NCI-H526 (cell line): ENCODE measurements at regions not wholly inside any gene's neighbourhood (a gene's known extent, or its start where the extent isn't known, plus 50 kb on each side); places are given as distances from the start of the nearest gene placed in this dataset.
A peak's percentile ranks its signal among the peaks of the same experiment; 100 is the strongest.
"Not testable (repeated sequence)": the region's sequence is repeated elsewhere in the genome, so short reads cannot be mapped to it uniquely, and the experiment has no call there.

ENCODE experiments used
- DNase-seq, 2 experiments: peaks; one replicate each; lab custom pipeline; 2025; lab: John Stamatoyannopoulos, UW

- no peak for DNase-seq
Observed at GRCh38 chr2:53536583-53537361, 230.8 kb upstream of the CHAC2 start.

DNA sequence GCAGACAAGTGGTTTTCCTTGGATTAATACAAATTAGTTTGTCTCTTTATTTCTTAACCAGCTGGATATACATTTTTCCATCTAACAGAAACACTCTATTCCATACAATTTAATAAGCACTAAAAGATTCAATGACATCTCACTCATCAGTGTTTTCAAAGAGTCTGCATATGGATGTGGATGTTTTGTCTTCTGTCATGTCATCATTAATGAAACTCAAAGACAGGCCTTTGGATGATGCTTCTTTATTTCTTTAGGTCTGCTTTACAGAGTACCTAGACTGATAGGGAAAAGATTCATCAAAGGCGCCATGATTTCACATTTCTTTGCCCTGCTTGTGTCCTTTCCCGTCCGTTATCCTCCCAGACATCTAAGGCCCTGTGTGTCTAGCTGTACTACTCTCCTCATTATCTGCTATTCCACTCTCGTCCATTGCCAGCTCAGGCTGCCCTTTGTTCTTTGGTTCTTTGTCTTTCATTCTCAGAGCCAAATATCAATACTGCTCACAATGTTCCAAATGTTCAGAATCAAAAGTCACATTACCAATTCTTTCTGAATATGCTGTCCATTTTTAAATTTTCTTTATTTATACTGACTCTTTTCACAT is 232.3 kb upstream of the CHAC2 start:
- no peak for DNase-seq

DNA sequence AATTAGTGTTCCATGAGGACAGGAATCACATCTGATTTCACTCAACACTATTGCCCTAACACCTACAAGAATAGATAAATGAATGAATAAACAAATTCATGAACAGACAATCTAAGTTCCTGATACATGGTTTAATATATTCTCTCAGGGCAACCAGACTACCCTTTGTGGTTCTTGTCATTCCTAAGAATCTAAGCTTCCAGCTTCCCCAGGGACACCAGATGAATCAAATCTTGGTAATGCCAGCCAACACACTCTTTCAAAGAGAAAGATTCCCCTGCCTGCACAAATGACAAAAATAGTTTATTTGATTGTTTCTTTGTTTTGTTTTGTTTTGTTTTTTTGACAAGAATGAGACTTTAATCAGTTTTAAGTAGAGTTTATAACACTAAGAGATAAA is 237.5 kb upstream of the CHAC2 start:
- DNase-seq, result no peak

- no peak for DNase-seq
Observed at GRCh38 chr2:53527056-53527455, 240.5 kb upstream of the CHAC2 start.

- DNase-seq, result peak in 1 of 2 experiments; percentile 45
Observed at GRCh38 chr2:53519918-53520841, 247.4 kb upstream of the CHAC2 start.

DNA sequence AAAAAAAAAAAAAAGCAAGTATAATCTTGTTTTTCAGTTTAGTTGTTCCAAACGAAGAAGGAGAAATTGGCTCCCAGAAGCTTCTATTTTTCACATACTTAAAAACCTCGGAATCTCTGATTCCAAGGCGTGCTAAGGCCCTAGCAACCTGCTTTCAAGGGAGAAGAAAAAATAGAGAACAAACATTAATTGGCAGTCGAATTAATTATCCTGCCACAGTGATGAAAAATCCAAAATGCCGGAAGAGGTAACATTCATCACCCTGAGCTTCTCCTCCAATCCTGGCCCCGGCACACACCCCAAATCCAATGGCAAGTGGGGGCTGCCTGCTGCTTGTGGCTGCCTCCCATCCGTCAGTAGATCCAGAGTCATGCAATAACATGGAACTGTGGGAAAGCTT is 250.2 kb upstream of the CHAC2 start:
- no peak for DNase-seq

DNA sequence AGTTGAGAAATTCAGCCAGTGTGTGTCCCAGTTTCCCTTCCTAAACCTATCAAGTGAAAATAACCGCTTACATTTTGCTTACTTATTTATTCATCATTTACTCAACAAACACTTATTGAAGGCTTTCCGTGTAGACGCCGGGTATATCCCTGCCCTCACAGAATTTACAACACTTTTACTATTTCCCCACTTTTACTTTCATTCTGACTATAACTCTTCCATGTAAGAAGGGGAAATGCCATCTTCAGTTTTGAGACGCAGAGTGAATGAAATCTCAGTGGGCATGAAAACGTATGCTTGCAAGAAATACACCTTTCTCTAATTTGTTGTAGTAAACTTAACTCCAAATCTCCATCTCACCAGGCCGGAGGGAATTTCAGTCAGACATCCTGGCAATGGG is 251.0 kb upstream of the CHAC2 start:
- no peak for DNase-seq

DNA sequence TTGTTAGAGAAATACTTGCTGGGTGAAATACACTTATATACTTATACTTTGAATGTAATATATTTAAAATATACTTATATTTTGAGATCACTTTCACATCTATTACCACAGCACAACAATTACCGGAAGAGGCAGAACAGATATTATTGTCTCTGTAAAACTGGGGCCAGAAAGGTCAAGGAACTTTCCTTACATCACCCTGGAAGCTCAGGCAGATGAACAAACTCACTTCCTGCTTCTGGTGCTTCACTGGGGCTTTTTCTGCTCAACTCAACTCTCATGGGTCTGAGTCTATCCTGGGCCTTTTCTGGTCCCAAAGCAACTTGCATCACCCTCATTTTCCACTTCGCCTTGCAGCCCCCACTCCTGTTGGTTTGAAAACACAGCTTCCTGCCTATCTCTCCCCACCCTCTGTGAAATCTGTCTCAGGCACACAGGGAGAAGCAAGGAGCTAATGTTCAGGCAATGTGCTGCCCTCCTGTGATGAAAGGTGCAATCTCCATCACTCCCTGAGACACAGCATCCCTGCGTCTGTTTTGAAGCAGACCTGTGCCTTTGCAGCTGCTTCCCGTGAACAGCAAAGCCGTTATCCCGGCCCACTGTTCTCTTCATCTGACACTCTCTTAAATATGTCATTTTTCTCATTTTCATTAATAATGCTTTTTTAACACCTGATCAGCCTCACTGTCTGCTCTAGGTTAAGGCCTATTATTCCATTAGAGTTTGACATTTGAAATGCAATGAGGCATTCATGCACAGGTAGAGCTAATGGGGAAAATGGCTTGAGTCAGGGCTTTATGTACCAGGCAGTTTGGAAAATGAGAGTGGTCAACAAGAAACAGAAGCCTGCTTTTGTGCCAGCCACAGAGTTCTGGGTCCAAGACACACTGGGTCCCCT is 251.9 kb upstream of the CHAC2 start:
- DNase-seq, result peak; percentile 3 to 49

DNA sequence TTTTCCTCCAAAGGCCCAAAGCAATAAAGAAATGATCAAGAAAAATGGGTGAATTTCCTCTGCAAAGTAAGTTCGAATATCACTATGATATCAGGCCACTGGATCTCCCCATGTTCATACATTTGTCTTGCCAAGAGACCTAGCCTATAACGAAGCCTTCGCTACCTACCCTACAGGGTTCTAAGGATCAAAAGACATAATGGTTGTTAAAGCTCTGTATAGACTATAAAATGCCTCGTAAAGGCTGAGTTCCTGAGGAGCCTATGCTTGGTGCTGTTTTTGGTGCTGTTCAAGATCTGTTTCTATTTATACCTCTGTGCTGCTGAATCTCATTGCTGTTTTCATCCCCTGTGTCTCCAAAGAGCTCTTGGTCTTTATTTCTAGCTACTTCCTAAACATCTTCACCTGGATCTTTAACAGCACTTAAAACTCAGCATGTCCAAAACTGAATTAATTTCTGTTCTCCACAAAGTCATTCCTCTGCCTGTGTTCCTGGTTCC is 254.4 kb upstream of the CHAC2 start:
- no peak for DNase-seq

GRCh38 chr2:53512071-53512826 is 255.4 kb upstream of the CHAC2 start:
- DNase-seq, result no peak

- no peak for DNase-seq
Observed at GRCh38 chr2:53511549-53511948, 256.1 kb upstream of the CHAC2 start.

- DNase-seq, result no peak
Observed at GRCh38 chr2:53510401-53510800, 257.2 kb upstream of the CHAC2 start.

- DNase-seq, result no peak
Observed at GRCh38 chr2:53509831-53510388, 257.7 kb upstream of the CHAC2 start.

DNA sequence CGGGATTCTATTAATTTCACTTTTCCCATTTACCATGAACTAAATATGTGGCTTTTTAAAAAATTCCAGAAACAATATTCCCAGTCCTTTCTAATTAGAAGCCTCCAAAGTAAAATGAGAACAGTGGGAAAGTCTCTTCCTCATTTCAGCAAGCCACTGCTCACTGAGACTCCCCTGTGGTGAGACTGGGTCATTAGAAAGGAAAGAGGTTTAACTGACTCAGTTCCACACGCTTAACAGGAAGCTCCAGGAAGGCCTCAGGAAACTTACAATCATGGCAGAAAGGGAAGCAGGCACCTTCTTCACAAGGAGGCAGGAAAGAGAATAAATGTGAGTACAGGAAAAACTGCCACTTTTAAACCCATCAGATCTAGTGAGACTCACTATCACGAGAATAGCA is 258.9 kb upstream of the CHAC2 start:
- DNase-seq, result peak in 1 of 2 experiments; percentile 21

DNA sequence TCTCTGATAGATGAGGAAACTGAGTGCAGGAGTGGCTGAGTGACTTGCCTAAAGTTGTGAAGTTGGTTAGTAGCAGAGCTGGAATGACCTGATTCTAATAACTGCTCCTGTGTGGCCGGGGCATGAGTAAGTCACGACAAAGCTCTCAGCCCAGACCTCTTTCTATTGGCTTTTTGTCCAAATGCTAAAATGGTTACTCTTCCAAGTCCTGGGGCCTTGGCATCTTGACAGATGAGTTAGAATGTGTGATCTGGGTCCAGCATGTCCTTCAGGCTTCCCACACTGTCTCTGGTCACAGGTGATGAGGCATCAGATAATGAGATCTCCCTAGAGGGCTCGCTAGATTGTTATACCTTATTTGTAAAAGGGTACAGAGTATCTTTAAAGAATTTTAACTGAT is 260.5 kb upstream of the CHAC2 start:
- DNase-seq, result not testable (repeated sequence)

DNA sequence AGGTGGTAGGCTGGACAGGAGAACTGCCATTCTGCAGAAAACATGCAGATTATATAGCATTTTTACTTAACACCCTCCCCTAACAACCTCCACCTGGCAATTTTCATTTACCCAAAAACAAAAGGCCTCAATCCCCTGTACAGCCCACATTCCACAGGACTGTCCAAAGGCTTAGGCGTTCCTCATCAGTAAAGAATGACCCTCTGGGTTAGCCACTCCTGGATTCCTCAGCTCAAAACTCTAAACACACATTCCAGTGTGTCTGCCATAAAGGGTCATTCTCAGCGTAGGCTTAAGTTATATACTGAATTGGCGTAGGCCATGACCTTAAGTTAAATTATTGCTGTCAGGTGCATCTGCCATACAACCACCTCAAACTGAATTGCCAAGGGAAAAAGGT is 261.8 kb upstream of the CHAC2 start:
- DNase-seq, result no peak

DNA sequence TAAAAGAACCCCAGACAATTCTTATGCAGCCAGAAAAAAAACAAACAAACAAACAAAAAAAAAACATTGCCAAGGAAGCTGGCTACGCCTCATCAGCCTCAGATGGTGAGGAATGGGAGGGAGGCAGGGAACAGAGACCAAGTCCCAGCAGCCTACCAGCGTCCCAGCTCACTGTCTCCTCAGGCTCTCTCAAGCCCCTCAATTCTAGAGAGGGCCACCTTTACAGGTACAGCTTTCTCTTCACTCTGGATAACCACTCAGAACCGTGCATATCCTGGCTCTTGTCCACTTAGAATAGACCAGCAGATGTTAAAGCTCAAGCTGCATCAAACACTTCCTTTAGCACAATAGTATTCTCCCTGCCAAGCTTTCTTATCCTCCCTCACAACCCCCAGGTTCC is 263.1 kb upstream of the CHAC2 start:
- DNase-seq, result no peak

DNA sequence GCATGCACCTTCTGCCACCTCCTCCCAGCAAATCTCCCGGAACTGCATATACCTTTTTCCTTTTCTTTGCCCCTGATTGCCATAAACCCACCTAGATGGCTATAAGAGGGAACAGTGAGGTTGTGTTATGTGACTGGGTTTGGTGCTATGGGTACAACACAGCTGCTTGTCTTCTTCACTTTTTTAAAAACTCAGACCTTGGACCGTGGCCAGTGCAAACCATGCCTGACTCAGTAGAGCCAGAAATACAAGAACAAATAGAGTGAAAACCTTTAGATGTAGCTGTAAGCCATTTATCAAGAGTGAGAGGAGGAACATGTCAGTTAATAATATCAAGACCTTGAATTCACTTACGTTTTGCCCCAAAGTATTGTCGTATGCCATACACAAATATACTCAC is 267.4 kb upstream of the CHAC2 start:
- no peak for DNase-seq

DNA sequence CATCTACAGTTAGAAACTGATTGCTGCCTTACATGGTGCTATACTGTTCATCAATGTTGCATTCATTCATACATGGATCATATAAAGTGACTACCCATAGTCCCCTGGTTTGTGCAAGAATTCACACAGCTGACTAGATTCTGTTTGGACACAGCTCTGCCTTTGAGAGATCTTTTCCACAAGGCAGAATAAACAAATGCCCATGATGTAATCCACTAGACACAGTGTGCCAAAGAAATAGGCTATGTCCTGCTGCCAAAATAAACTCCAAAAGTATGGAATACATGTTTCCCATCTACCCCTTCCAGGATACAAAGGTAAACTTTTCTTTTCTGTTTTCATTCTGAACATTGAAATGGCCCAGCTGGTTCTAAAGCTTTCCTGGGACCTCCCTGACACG is 269.4 kb upstream of the CHAC2 start:
- DNase-seq, result no peak

DNA sequence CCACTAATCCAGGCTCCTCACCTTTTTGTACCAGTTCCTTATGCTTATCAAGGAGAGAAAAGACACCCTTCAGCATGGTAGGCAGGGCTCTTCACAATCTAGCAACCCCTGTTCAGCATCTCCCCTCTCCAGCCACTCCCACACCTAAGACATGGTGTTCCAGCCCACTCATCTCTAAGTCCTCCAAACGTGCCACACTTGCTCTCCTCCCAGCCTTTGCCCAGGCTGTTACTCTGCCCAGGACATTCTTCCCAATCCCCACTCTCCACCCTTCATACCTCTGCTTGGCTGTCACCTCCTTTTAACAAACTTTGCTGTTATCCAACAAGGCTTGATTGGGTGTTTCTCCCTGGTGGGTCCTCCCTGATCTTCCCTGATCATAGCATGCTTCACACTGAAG is 270.6 kb upstream of the CHAC2 start:
- no peak for DNase-seq
